Liver (tissue), 3 donors: ENCODE measurements at regions not wholly inside any gene's neighbourhood (a gene's known extent, or its start where the extent isn't known, plus 50 kb on each side); places are given as distances from the start of the nearest gene placed in this dataset.

ENCODE experiments used
- ATF3 ChIP-seq: IDR thresholded peaks from 2 replicates; pipeline ENCODE4 v1.6.1; 2016; ENCODE audit warnings: antibody characterized with exemption
- CTCF ChIP-seq: fragments of 150-350 bp; IDR thresholded peaks from 2 replicates; pipeline ENCODE4 v1.5.1; 2017; ENCODE audit warnings: improper control_type of control experiment, low read depth, low read length; ENCODE audit not compliant: missing input control
- EGR1 ChIP-seq, 2 donors: IDR thresholded peaks; 2 replicates each; pipeline ENCODE4 v1.6.1; 2016 to 2018; ENCODE audit warnings: antibody characterized with exemption in 2 of 2, low read depth in 2 of 2
- MAX ChIP-seq: IDR thresholded peaks from 2 replicates; pipeline ENCODE4 v1.6.1; 2016; ENCODE audit warnings: antibody characterized with exemption
- RAD21 ChIP-seq, 2 donors: IDR thresholded peaks; 2 replicates each; pipeline ENCODE4 v1.6.1; 2016; ENCODE audit warnings: antibody characterized with exemption in 2 of 2, mild to moderate bottlenecking in 2 of 2
- RXRA ChIP-seq, 2 donors: IDR thresholded peaks; 2 replicates each; pipeline ENCODE4 v1.6.1; 2017 to 2018; ENCODE audit warnings: antibody characterized with exemption in 2 of 2, mild to moderate bottlenecking in 1 of 2
- donor health status: healthy.
- donor health status: healthy.

GRCh38 chr11:28521075-28521474, 412.9 kb downstream of the METTL15 start:
- TF ChIP-seq EGR1 (IDR thresholded peaks at IDR 0.05; ENCODE audit: low read depth in 2 of 2), result no peak
- TF ChIP-seq ATF3, result no peak
- TF ChIP-seq MAX, result no peak
- no peak for TF ChIP-seq CTCF
- TF ChIP-seq RAD21 (IDR thresholded peaks at IDR 0.05), result no peak
- TF ChIP-seq RXRA (IDR thresholded peaks at IDR 0.05), result no peak
